Bronchial epithelial cell (primary cell): ENCODE measurements at regions not wholly inside any gene's neighbourhood (a gene's known extent, or its start where the extent isn't known, plus 50 kb on each side); places are given as distances from the start of the nearest gene placed in this dataset.
"Not testable (repeated sequence)": the region's sequence is repeated elsewhere in the genome, so short reads cannot be mapped to it uniquely, and the experiment has no call there.

Source experiments
- DNase-seq: peaks from one replicate; pipeline ENCODE4 v3.0.0-alpha.2; 2010; ENCODE audit warnings: low read depth
- FAIRE-seq: peaks from 2 replicates; lab custom pipeline; 2011; peaks lifted over from hg19 to GRCh38; lab: Jason Lieb, UNC
- H3K27me3 ChIP-seq: 2 replicates; pipeline ENCODE4 v1.5.1; 2011; ENCODE audit warnings: low read length; ENCODE audit not compliant: control insufficient read depth, insufficient read depth
- H3K36me3 ChIP-seq: 2 replicates; pipeline ENCODE4 v1.5.1; 2011; ENCODE audit warnings: low read length; ENCODE audit not compliant: control insufficient read depth, insufficient read depth
- H3K4me3 ChIP-seq: 2 replicates; pipeline ENCODE4 v1.5.1; 2011; ENCODE audit warnings: mild to moderate bottlenecking, low read depth, low read length, control low read depth
- TF ChIP-seq, protein P1 (sequence below): IDR thresholded peaks from 2 replicates; pipeline ENCODE4 v1.5.1; 2011; ENCODE audit warnings: mild to moderate bottlenecking, moderate library complexity, low read length, control low read depth, inconsistent platforms; ENCODE audit not compliant: insufficient read depth, severe bottlenecking

DNA sequence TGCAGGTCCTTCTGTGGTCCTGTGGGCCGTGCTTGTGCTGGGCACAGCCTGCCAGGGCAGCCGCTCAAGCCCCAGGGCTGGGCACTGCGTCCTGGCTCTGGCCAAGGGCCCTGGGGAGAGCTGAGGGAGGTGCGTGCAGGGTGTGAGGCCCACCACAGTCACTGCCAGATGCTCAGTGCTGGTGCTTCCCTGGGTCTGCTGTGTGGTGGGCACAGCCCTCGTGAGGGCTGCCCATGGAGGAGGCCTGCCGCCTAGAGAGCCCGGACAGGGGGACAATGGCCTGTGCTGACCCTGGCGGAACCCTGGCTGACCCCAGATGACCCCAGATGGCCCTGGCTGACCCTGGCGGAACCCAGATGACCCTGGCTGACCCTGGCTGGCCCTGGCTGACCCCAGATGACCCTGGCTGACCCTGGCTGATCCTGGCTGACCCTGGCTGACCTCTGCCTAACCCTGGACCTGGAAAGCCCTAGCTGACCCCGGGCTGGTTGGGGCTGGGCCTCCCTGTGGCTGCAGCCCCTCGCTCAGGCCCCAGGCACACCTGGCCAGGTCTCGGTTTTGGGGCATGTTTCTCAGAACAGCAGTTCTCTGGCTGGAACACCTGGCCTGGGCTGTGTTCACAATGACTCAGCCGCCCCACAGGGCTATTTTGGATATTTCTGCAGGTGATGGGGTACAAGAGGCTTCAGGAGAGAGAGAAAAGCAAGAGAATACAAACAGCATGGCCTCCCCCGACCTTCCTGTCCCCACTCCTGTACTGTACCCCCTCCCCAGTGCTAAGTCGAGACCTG, 55.4 kb downstream of the TMEM121 start:
- peaks cover 1% of the 10 kb centered on the region for H3K27me3 ChIP-seq
- TF ChIP-seq, protein P1, sequence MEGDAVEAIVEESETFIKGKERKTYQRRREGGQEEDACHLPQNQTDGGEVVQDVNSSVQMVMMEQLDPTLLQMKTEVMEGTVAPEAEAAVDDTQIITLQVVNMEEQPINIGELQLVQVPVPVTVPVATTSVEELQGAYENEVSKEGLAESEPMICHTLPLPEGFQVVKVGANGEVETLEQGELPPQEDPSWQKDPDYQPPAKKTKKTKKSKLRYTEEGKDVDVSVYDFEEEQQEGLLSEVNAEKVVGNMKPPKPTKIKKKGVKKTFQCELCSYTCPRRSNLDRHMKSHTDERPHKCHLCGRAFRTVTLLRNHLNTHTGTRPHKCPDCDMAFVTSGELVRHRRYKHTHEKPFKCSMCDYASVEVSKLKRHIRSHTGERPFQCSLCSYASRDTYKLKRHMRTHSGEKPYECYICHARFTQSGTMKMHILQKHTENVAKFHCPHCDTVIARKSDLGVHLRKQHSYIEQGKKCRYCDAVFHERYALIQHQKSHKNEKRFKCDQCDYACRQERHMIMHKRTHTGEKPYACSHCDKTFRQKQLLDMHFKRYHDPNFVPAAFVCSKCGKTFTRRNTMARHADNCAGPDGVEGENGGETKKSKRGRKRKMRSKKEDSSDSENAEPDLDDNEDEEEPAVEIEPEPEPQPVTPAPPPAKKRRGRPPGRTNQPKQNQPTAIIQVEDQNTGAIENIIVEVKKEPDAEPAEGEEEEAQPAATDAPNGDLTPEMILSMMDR = no peak
- H3K4me3 ChIP-seq = no peak overlapping the region
- FAIRE-seq = no peak
- H3K36me3 ChIP-seq = no peaks in the 10 kb centered on the region
- DNase-seq = no peak

DNA sequence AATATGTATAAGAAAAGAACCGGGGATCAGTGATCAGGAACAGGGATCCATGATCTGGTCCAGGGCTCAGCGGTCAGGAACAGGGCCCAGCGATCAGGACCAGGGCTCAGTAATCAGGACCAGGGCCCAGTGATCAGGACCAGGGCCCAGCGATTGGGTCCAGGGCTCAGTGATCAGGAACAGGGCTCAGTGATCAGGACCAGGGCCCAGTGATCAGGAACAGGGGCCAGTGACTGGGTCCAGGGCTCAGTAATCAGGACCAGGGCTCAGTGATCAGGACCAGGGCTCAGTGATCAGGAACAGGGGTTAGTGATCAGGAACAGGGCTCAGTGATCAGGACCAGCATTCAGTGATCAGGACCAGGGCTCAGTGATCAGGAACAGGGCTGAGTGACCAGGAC, 56.3 kb downstream of the TMEM121 start:
- FAIRE-seq (peak; percentile 99), DNase-seq (peak; percentile 5)
- peaks cover under 1% of the 10 kb centered on the region for H3K27me3 ChIP-seq
- no peak overlapping the region for H3K4me3 ChIP-seq
- no peaks in the 10 kb centered on the region for H3K36me3 ChIP-seq
- TF ChIP-seq, protein P1 = no peak

DNA sequence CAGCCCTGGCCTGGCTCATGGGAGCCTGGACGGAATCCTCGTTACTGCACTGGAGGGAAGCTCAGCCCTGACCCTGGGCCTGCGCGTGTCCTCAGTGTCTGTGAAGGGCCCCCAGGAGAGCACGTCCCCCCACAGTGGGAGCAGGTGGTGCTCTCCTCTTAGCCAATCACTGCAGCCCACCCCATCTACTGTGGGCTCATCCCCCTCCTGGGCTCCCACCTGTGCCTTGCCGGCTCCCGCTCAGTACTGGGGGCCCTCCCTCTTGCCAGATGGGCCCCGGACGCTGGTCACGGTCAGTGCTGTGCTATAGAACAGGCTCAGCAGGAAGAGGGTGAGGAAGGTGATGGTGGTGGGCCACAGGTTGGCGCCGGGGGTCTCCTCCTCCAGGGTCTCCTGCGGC, 57.5 kb downstream of the TMEM121 start:
- H3K4me3 ChIP-seq, H3K27me3 ChIP-seq, DNase-seq, FAIRE-seq, H3K36me3 ChIP-seq: not testable (repeated sequence)

DNA sequence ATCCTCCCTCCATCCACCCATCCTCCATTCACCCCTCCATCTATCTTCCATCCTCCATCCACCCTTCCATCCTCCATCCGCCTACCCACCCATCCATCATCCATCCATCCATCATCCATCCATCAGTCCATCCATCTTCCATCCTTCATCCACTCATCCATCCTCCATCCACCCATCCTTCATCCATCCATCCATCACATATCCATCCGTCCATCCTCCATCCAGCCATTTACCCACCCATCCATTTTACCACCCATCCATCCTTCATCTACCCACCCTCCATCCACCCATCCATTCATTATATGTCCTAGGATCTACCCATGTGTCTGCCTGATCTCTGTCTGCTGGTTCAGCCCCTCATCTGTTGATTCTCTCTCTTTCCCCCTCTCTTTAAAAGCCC, 58.9 kb downstream of the TMEM121 start:
- H3K36me3 ChIP-seq = not testable (repeated sequence)

DNA sequence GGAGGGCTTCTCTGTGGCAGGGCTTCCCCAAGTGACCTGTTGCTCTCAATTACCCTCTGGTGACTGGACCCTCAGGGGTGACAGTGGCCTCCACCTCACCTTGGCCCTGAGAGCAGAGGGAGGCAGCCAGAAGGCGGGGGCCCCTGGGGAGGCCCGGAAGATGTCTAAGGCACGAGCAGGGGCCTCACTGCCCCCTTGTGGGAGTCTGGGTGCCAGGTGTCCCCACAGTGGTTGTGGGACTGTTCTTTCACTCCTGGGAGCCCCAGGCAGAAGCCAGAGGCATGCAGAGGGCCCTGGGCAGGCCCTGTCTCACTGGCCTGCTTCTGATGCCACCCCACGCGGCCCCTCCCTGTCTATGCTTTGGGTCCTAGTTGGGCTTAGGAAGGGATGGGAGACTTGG, 59.3 kb downstream of the TMEM121 start:
- not testable (repeated sequence) for H3K36me3 ChIP-seq, FAIRE-seq, H3K4me3 ChIP-seq, H3K27me3 ChIP-seq, DNase-seq

More for the DNA sequence above, 58.9 kb downstream of the TMEM121 start:
- DNase-seq, H3K27me3 ChIP-seq, H3K4me3 ChIP-seq, FAIRE-seq: not testable (repeated sequence)

DNA sequence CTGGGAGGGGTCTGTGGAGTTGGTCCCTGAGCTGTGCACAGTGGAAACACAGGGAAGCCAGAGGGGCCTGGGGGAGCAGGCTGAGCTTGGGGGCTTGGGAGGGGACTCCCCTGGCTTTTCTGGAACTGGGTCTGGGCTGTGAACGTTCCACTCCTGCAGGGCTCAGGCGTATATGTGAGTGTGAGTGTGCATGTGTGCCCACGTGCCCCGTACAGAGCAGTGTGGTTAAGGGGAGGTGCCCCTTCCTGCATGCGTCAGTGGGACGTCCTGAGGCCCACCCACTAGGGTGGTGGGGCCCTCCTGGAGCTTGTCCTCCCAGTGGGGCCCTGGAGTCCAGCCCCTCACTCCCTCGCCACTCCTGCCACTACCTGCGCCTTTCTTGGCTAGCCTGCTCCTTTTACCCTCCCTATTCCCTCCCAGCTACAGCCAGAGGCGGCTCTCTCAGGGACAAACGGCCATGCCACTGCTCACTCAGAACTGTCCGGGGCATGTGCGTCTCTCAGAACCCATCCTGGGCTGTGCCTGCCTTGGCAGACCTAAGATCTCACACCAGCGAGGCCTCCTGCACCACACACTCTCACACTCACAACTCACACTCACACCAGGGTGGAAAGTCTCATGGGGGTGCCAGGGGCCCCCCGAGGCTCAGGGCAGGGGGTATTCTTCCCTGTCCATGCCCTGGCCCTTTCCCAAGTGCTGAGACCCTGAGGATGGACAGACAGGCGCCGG, 59.9 kb downstream of the TMEM121 start:
- FAIRE-seq, H3K36me3 ChIP-seq, H3K4me3 ChIP-seq, DNase-seq, H3K27me3 ChIP-seq: not testable (repeated sequence)

DNA sequence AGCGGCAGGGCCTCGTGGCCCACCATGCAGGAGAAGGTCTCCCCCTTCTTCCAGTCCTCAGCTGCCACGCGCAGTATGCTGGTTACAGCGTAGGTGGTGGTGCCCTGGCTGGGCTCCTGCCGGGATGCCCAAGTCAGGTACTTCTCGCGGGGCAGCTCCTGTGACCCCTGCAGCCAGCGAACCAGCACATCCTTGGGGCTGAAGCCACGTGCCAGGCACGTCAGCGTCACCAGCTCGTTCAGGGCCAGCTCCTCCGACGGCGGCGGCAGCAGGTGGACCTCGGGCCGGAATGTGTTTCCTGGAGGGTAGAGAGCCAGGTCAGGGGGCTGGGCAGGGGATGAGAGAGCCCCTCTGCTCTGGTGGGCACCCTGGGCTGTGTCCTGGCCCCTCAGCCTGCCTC, 60.7 kb downstream of the TMEM121 start:
- not testable (repeated sequence) for H3K27me3 ChIP-seq, DNase-seq, FAIRE-seq, H3K36me3 ChIP-seq, H3K4me3 ChIP-seq

DNA sequence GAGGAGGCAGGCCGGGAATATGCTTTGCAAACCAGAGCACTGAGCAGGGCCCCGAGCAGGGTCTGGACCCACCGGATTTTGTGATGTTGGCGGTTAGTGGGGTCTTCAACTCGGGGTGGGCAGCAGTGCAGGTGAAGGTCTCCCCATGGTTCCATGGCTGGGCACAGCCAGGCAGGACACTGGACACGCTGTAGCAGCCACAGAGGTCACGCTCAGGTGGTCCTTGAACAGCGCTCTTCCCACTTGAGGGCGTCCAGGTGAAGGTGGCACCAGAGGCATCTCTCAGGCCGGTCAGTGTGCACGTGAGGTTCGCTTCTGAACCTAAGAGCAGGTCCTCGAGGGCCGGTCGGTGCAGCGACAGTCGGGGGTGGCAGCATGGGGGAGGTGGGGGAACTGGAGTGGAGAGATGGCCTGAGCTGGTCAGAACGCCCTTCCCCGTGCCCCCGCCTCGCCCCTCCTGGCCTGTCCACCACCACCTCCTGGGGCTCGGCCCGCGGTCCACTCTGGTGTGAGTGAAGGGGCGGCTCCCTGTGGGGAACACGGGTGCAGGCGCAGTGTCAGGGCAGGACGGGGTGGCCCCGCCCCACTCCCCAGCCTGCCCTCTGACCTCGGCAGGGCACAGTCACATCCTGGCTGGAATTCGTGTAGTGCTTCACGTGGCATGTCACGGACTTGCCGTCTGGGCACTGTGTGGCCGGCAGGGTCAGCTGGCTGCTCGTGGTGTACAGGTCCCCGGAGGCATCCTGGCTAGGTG, 61.3 kb downstream of the TMEM121 start:
- not testable (repeated sequence) for H3K36me3 ChIP-seq, DNase-seq, FAIRE-seq, H3K27me3 ChIP-seq, H3K4me3 ChIP-seq
